G401 (cell line): ENCODE measurements at regions not wholly inside any gene's neighbourhood (a gene's known extent, or its start where the extent isn't known, plus 50 kb on each side); places are given as distances from the start of the nearest gene placed in this dataset.
A peak's percentile ranks its signal among the peaks of the same experiment; 100 is the strongest.

ENCODE experiments used
- DNase-seq: peaks from one replicate; pipeline ENCODE4 v3.0.0-alpha.2; 2015; ENCODE audit warnings: low spot score
- in situ Hi-C: cut with HindIII; loops from 2 replicates; pipeline ENCODE4 v1.10.0; 2016; ENCODE audit warnings: low sequenced_read_pairs, mixed read lengths

DNA sequence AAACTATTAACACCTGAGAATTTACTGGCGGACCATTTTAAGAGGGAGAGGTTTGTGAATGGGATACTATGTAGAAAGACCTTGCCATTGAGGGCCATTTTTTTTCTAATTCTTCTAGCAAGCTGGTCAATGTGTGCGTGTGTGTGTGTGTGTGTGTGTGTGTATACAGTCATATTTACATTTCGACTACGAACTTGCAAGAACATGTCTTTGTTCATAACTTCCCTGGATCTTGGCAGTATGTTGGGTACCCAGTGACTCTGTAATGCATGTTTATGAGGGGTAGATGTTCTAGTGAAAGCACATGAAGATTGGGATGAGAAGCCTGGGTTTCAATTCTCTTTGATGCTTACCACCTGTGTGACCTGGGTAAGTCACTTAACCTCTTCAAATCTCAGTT, 133.6 kb downstream of the UBE2E3 start:
- in situ Hi-C loops = no loop called here
- DNase-seq = no peak

DNA sequence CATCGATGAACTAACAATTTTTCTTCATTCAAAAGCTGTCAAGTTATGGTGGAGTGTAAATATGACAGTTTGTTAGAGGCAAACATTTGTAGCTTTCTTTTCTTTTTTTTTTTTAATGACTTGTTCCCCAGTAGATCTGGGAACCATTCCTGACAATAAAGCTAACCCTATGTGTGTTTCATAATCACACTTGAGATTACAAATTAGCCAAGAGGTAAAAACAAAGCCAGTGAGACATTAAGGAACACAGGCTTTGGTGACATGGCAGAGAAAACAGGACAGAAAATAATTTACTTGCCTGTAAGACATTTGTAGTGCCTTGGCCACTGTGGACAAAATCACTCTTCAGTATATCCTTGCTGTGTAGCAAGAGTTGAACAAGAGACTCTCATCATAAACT, 135.9 kb downstream of the UBE2E3 start:
- in situ Hi-C loops = no loop called here
- DNase-seq = no peak

DNA sequence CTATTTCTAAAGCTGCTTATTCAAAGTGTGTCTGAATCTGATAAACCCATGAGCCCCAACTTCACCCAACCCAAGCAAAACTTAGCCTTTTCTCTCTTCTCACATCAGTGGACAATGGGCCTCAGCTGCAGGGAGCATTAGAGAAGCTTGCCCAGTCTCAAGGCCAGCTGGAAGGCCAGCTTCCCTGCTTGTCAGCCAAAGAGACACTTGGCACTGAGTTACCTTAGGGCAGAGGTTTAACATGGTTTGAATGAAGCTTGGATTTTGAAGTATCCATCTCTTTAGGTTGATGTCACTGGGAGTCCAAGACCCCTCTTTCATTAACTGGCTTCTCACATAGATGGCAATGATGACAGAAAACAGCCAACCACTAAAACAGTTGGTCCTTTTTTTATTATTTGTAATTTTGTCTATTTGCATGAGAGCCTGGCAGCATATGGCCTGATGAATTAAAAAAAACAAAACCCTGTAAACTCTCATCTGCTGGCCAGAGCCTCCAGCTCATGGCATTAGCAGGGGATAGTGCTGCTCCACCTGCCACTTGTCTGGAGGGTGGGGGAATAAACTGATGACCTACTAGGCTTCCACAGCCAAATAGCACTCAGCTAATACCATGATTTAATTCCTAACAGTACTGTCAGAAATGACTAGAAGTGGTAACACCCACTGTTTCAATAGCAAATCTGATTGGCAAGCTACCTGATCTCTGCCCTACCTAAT, 137.0 kb downstream of the UBE2E3 start:
- in situ Hi-C loops = no loop called here
- DNase-seq = peak; percentile 86

DNA sequence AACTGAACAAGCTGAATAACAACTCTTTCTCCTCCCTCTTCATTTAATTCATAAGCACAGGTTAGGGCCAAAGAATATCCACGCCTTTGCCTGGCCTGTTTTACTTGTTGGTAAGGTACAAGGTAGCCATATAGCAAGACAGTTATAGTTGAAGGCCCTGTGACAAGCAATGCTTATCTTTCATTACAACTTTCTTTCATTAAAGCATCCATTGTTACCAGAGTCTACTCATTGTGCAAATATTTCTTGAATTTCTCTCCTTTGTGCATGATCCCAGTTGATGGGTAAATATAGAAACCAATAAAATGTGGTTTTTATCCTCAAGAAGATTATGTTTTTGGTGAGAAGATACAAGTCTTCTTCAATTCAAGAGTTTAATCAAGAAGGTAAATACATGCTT, 140.2 kb downstream of the UBE2E3 start:
- in situ Hi-C loops = no loop called here
- no peak for DNase-seq

DNA sequence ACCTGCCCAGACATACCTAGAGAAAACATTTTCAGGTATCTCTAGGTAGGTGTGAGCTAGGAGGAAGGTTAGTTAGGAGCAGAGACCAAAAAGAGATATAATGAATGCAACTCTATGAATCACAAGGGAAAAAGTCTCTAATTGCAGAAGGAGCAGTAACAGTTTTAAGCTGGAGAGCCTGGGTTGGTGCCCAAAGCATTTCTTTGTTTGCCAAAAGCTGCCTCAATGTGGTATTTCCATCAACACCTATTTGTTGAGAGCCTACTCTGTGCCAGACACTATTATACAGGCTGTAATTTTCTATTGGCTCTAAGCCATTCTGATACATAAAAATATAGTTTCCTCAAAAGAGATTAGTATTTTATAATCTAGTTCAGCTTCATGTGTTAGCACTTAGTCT, 141.6 kb downstream of the UBE2E3 start:
- no peak for DNase-seq
- in situ Hi-C loops = no loop called here

DNA sequence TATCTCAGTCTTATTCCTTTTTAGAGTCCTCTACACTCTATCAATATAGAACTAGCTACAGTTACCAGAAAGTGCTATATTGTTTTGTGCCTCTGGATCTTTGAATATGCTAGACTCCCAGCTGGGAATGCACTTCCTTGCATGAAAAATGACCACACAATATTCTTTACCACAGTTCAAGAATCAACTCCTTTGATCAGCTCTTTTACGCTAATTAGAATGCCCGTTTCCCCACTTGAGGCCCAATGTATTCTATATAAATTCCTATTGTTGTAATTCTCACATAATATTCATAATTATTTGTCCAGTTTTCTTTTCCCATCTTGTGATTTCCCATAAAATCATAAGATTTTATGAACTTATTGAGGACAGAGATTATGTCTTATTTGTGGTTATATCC, 142.2 kb downstream of the UBE2E3 start:
- no peak for DNase-seq
- in situ Hi-C loops = no loop called here

DNA sequence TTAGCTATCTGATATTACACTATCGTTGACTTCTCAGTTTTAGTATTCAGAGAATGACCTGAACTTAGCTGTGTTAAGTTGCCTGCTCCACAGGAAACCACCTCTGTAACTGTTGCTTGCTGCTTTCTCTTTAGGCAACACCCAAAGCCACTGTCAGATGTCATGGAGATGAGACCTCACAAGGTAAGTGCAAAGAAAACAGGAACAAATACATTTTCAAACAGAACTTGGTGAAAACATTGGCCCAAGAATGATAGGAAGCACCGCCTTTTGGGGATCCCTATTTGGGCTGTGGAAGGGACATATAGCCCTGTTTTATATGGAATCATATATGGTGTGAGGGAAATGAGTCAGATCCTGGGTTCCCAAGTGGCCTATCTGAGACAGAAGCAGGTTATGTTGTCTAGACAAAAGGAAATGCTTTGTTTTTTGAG, 143.4 kb downstream of the UBE2E3 start:
- in situ Hi-C loops = no loop called here
- DNase-seq = no peak

DNA sequence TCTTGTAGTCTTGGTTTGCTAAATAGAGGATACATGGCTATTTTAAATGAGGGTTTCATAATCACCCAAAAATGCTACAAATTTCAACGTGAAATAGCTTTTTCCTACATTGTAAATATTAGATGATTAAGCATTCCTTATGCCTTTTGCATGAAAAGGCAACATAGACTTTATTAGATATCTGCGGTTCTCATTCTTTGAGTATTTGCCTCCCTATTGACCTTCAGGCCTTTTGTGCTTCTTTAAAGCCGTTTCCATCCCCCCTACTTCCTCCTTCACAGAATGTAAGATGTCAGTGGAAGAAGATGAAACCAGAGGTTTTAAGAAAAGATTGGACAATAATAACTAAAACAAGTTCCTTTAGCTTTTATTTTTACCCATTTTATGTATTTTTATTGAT, 144.1 kb downstream of the UBE2E3 start:
- no peak for DNase-seq
- in situ Hi-C loops = no loop called here

DNA sequence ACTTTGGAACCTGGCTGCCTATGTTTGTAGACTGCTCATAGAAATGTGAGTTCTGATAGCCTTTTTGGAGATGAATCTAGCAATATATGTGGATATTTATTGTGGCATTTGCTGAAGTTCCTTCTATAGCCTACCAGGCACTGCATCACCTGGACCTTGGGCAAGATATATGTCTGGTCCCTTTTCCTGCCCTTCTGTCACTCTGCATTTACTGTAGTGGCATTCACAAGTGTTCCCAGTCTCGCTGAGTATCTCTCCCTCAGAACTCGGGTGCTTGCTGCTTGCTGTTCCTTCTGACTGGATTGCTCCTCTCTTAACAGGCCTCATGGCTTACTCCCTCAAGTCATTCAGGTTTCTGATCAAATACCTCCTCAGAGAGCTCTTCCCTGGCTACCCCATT, 145.0 kb downstream of the UBE2E3 start:
- in situ Hi-C loops = no loop called here
- no peak for DNase-seq

DNA sequence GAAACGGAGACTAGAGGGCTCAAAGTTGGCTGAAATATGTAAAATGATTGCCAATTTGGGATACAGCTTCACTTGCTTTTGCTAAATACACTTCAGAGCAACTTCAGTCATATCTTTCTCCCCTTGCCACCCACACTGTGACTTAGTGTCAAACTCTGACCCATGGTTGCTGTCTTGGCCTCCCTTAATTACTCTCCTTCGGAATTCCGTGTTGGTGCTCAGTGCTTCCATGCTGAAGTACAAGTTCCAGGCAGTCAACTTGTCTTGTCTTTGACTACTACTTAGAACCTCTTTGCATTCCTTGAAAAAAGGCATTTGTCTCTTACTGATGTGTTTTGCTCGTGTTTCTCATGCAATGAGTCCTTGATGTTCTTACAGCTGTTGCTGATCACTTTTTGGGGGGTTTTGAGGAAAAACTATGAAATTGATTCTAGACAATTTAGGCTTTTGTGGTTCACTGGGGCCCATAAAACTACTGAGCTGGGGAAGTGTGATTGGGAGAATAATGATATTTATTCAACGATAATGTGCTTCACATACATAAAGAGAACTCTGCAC, 146.0 kb downstream of the UBE2E3 start:
- DNase-seq = no peak
- in situ Hi-C loops = no loop called here

DNA sequence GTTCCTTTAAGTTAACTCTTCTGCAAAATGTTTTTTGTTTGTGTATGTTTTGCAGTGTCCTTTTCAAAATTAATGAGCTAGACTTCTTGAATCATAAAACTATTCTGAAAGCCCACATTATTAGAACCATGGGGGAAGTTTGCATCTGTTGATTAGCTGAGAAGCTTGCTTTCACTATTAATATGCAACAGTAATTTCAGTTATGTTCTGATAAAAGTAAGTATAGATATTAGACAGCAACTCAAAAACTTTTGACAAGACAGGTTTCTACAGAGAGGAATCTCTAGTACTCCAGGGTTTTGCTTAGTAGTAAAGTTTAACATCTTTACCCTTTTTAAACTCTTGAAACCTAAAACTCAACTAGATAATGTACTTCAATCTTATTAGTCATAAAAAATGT, 147.8 kb downstream of the UBE2E3 start:
- in situ Hi-C loops = no loop called here
- DNase-seq = no peak

DNA sequence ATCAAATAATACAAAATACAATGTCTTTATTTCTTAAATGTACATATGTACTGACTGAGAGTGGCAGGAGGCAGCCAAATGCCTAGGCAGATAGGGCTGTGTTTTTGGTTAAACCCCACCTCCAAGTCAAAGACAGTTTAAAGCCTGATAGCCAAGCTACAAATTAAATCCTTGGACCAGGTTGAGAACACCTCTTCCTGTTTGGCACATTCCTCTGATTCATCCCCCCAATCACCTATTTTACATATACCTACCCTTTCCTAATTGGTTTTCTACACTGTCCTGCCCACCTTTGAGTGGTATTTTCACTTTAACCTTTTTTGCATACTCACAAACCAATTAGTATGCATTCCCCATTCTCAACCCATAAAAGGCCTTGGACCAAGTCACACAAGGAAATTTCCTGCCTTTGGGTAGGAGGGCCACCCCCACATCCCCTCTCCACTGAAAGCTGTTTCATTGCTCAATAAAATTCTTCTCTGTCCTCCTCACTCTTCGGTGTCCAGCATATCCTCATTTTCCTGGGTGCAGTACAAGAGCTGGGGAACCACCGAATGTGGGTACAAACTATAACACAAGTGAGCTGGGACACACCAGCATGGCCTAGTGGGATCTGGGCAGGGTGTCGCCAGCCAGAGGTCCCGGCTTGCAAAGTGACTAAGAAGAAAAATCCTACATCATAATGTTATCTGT, 149.1 kb downstream of the UBE2E3 start:
- DNase-seq = no peak
- in situ Hi-C loops = no loop called here

DNA sequence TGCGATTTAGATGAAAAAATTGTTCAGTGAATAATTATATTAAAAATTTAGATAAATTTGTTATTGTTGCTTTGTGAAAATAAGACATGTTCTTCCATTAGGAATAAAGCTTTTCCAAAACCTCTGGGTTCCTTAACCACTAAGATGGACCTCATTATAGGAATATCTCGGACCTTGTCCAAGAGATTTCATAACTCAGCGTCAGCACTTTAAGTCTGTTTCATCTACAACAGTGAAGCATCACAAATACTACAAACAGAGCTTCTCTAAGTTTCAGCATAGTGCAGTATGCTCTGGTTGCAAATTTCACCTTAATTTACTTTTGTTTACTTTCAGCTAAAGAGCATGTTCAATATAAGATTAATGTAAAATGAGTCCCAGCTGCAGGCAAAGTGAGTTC, 150.3 kb downstream of the UBE2E3 start:
- no peak for DNase-seq
- in situ Hi-C loops = no loop called here

DNA sequence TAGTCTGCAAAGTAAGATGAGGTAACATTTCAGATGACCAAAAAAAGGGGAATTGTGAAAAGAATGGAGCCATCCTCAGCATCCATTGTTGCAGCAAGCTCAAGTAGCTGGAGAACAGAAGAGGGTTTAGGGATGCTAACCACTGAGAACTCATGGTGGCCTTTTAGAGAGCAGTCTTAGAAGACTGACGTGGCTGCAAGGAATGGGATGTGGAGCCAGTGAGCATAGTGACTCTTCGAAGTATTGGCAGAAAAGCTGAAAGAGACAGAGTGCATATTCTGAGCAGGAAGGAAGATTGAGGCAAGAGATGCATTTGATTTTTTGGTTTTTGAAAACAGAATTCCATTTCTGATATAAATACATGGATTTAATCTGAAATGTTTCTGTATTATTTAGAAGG, 151.2 kb downstream of the UBE2E3 start:
- in situ Hi-C loops = no loop called here
- DNase-seq = no peak

DNA sequence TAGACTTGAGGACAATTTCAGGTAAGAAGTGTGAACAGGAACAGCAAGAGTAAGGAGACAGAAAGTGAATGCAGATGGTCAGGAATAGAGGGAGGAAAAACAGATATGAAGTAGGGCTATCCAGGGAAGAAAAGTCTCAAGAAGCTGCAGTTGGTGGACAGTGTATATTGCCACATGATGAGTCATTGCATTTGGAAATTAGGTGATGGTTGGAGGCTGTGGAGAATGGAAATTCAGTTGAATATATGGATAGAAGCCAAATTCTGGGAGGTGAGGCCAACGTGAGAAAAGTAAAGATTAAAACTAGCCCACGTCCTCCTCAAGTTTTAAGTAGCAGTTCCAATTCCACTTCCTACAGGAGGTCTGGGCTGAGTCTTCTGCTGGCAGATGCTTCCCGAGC, 158.4 kb downstream of the UBE2E3 start:
- no peak for DNase-seq
- in situ Hi-C loops = no loop called here

DNA sequence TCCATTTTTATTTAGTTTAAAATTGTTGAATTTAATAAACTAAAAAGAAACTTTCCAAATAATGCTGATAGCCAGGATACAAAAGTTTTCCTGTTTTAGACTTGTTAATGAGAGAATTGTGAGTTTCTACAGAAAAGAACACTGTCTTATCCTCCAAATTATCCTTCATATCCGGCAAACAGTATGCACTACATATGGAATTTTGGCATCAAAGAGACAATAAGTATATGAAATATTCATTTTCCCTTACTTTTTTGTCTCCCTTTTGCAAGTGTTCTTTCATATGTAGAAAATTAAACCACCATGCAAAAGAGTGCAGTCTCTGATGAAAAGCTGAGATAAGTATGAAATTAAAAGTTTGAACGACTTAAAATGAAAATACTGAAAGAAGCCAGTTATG, 159.4 kb downstream of the UBE2E3 start:
- in situ Hi-C loops = no loop called here
- no peak for DNase-seq

DNA sequence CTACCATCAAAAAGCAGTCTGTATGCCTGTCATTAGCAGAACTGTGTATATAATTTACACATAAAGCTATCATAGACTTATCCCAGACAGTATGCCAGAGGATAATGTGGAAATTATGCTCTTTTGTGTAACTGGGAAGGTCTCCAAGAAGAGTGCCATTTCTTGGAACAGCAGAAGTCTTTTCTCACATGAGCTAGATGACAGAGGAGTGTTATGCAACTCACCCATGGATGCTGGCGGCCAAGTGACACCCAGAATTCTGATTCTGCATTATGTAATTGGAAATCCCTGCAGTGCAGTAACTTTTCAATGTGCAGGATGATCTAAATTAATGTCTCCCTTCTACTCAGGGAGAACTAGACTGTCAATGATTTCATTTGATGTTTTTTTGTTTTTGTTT, 160.0 kb downstream of the UBE2E3 start:
- in situ Hi-C loops = no loop called here
- DNase-seq = peak; percentile 4

DNA sequence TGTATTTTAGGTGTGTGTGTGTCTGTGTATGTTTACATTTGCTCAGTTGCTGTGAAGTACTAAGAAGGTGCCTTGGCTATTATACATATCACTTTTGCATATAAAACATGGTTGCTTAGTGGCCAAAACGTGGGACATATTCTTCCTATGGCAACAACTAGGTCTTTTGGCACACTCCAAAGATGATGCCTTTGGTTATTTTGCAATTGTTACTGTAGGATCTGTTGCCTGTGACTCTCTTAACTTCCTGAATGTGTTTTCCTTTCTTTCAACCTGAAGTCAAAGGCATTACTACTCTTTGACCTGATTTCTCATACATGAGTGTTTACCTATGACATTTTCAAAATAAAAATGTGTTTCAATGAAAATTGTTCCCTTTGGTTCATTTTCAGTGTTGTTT, 160.5 kb downstream of the UBE2E3 start:
- no peak for DNase-seq
- in situ Hi-C loops = no loop called here

DNA sequence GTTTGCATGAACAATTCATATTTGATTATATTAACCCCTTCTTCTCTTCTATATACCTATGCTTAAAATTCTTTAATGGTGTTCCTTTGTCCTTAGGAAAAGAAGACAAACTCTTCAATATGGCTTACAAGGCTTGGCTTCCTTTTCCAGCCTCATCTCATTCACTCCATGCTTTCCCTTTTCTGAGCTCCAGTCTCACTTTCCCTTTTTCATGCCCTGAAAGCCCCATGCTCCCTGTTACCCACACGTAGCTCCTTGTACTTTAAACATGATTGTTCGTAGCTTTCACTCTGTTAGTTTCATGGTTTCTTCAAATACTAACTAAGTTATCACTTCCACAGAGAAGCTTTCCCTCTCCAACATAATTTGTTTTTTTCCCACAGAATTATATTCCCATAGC, 161.3 kb downstream of the UBE2E3 start:
- in situ Hi-C loops = no loop called here
- DNase-seq = no peak

DNA sequence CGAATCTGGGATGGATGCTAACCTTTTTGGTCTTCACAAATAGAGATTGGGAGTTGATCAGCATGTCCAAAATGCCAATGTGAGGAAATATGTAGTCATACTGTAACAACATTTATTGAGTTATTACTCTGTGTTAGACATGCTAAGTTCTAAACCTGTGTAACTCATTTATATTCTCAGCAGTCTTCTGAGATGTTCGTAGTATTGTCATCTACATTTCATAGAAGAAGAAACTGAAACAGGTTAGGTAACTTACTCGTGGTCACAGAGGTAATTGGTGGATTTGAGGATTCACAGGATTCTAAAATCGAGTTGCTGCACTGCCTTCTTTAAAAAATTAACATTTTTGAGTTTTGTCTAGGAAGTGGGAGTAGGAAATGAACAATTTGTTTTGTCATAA, 162.1 kb downstream of the UBE2E3 start:
- no peak for DNase-seq
- in situ Hi-C loops = no loop called here

DNA sequence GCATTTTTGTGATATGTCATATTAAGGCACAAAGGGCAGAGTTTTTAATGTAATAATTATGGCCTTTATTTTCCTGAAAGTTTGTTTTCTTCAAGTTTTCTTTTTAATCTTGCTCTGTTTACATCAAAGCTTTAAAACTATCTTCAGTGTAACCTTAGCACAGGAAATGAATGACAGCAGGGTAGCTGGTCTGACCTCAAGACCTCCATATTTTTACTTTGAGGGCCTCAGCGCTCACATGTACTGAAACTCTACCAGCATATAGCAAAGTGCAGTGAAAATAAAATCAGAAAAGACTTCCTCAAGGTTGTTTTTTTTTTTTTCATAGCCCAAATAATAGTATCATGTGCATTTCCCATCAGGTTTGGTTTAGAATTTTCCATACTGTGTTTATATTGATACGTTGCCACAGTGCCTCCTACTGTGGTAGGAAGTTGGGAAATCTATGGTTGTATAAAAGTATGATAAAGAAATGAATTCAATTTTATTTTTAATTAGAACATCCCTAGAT, 163.4 kb downstream of the UBE2E3 start:
- in situ Hi-C loops = no loop called here
- no peak for DNase-seq
